ENCODE measurements at regions not wholly inside any gene's neighbourhood (a gene's known extent, or its start where the extent isn't known, plus 50 kb on each side); places are given as distances from the start of the nearest gene placed in this dataset.

DNA sequence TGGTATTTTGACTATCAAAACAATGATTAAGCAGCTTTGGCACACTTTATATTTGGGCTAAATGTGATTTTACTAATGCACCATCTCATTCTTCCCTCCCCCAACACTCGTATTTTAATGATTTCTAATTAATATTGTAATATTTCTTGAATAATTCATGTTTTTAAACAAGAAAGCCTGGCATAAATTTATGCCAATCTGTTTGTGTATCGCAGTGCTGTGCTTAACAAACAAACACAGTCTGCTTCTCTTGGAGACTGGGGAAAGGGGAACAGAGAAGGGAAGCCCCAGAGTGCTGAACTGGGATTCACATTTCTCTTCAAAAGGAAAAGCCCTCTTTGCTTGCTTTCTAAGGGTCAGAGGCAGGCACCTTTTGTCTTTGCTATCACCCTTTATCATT is 496.9 kb upstream of the STXBP6 start:
- TF ChIP-seq CTCF (conservative IDR thresholded peaks at IDR 0.05 in 1 of 2, IDR thresholded peaks at IDR 0.05 in 1 of 2; ENCODE audit: low read depth in 1 of 2, low read length in 2 of 2): no peak
- TF ChIP-seq EZH2 (IDR thresholded peaks at IDR 0.05; ENCODE audit: low read length, missing control alignments): no peak

Measured in fibroblast of lung (primary cell).